GM18868 (cell line): ENCODE measurements at regions not wholly inside any gene's neighbourhood (a gene's known extent, or its start where the extent isn't known, plus 50 kb on each side); places are given as distances from the start of the nearest gene placed in this dataset.
A peak's percentile ranks its signal among the peaks of the same experiment; 100 is the strongest.
"Not testable (repeated sequence)": the region's sequence is repeated elsewhere in the genome, so short reads cannot be mapped to it uniquely, and the experiment has no call there.

Experiments used
- ATAC-seq: cut with Tn5 transposase; IDR thresholded peaks from one replicate; pipeline ENCODE4 v1.9.1; 2021; ENCODE audit warnings: mild to moderate bottlenecking, moderate library complexity; ENCODE audit not compliant: unreplicated experiment

DNA sequence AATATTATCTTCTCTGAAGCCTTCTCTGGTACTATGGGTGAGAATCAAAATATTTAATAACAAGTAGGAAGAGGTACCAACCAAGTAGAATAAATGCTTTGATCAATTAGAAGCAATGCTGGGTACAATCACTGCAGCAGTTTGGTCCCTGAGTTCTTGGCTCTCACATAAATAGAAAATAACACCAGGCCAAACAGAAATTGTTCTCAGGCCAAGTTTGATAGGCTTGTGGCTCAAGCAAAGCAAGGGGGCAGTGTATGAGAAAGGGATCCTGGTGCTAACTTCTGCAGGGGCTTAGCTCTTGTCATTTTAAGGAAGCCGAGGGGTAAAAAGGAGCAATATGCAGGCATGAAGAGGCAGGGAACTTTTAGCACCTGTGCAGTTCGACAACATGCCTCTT is 146.8 kb upstream of the TMEM229A start:
- no peak for ATAC-seq

DNA sequence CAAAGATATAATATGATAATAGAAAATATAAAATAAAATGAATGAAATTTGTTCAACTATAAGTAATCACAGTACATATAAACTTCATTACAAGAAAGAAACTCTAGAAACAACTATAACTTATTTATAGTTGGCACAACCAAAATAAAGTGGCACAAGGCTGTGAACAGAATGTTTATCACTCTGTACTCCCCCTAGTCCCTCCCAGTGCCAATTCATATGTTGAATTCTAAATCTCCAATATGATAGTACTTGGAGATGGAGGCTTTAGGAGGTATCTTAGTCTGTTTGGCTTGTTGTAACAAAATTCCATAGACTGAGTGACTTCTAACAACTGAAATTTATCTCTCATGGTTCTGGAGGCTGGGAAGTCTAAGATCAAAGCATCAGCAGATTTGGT is 145.0 kb upstream of the TMEM229A start:
- ATAC-seq: no peak

DNA sequence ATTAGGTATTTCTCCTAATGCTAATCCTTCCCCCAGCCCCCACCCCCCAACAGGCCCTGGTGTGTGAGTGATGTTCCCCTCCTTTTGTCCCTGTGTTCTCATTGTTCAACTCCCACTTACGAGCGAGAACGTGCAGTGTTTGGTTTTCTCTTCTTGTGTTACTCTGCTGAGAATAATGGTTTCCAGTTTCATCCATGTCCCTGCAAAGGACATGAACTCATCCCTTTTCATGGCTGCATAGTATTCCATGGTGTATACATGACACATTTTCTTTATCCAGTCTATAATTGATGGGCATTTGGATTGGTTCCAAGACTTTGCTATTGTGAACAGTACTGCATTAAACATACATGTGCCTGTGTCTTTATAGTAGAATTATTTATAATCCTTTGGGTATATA is 138.9 kb upstream of the TMEM229A start:
- ATAC-seq: not testable (repeated sequence)

DNA sequence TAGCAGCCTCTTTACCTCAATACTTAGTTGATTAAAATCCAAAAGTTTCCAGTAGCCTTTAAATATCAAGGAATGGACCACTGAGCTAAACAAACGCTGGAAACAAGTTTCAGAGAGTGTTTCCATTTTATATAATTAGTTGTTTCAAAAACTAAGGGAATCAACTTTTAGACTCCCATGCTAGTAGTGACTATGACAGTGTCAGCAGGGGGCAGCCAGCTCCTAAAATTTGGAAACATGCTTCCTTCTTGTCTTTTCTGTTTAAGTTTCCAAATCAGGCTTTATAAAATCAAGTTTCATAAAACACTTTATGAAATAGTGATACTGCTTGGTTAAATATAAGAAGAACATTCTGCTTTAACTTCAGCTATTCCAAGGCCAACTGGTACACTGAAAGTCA is 138.2 kb upstream of the TMEM229A start:
- ATAC-seq: no peak

DNA sequence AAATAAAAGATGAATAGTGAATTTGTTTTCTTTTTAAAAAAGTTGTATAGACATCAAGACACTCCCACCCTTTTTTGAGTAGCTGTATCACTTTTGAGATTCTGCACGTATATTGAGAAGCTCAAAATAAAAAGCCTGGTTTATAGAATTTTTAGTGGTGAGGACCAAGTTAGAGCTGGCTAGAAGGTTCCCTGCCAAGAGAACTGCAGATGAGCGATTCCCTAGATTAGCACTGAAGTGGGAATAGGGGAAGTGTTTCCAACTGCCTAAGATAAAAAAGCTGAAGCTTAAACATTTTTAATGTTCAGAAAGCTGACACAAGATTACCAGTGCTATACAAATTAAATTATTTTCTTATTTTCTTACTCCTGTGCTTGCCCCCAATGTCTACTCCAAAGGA is 135.7 kb upstream of the TMEM229A start:
- ATAC-seq: no peak

GRCh38 chr7:124162667-124163066 is 129.8 kb upstream of the TMEM229A start:
- ATAC-seq: no peak

DNA sequence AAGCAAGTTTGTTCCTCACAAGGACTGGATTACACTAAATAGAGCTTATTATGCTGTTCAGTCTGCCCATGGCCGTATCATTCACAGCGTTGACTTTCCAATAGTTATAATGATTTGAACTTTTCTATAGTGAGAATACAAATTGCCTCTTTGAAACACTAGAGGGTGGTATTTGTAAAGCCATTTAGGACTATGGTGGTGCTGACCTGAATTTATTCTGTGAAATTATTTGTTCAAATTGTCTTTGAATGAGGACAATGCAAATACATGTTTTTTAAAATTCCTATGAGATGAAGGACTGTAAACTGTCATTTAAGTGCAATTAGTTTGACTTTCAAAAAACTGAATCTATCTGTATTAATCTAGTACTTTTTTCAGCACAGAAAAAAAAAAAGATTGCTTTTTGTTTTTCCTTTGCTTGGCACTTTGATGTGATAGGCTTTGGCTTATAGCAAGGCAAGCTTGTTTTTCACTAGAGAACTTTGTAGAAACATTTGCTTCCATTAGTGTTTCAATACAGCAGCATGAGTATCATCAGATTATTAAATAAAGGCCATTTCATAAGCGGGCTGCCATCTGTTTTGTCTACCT is 122.7 kb upstream of the TMEM229A start:
- peak; percentile 82 for ATAC-seq

- peak; percentile 72 for ATAC-seq
Measured at GRCh38 chr7:124152859-124153692, 120.2 kb upstream of the TMEM229A start.

DNA sequence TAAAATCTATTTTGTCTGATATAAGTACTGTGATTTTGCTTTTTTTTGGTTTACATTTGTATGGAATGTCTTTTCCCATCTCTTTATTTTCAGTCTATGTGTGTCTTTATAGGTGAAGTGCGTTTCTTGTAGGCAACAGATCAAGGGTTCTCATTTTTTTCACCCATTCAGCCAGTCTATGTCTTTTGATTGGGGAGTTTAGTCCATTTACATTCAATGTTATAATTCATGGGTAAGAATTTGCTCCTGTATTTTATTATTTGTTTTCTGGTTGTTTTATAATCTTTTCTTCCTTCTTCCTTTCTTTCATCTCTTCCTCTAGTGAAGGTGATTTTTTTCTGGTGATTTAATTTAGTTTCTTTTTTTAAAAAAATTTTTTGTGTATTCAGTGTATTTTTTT is 104.8 kb upstream of the TMEM229A start:
- ATAC-seq: no peak

GRCh38 chr7:124124201-124124600 is 91.3 kb upstream of the TMEM229A start:
- no peak for ATAC-seq

DNA sequence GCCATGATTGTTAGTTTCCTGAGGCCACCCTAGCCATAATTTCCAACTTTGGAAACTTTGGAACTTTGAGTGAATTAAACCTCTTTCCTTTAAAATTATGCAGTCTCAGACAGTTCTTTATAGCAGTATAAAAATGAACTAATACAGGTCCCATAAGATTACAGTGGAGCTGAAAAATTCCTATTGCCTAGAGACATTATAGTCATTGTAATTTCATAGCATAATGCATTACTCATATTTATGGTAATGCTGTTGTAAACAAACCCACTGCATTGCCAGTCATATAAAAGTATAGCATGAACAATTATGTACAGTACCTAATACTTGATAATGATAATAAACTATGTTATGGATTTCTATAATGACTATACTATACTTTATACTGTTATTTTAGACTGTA is 88.0 kb upstream of the TMEM229A start:
- ATAC-seq: no peak

DNA sequence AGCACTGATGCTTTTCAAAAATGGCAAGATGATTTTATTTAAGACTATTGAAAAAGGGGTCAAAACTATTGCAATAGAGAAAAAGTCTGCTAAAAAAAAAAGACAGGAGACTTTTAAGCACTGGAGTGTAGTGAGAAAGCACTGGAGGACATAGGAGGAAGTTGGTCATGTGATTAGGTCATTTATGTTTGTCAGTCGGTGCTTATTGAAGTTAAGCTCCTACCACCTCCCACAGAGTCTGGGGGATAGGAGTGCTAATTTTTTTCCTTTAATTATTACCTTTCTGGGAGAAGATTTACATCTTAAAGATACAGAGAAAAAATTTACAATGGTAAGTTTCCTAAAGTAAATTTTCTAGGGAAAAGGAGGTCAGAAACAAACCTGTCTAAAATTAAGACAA is 80.2 kb upstream of the TMEM229A start:
- no peak for ATAC-seq

- no peak for ATAC-seq
Measured at GRCh38 chr7:124106575-124106974, 73.7 kb upstream of the TMEM229A start.

- no peak for ATAC-seq
Measured at GRCh38 chr7:124101173-124101768, 68.4 kb upstream of the TMEM229A start.

DNA sequence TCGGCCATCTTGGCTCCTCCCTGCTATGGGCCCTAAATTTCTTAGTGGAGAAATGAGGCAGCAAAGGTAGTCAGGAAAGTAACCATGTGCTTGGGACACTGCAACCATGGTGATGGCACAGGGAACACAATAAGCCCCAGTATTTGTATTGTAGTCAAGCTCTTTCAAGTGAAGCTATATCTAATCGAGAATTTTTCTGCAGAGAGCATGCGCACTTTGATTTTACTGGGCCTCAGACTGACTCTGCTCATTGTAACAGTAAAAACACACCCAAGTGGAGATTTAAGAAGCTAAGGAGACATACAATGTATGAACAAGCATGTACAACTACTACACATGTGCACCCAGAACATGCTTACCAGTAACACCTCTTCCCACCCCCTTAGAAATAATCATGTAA is 67.3 kb upstream of the TMEM229A start:
- ATAC-seq: no peak

GRCh38 chr7:124099585-124099984 is 66.7 kb upstream of the TMEM229A start:
- not testable (repeated sequence) for ATAC-seq

DNA sequence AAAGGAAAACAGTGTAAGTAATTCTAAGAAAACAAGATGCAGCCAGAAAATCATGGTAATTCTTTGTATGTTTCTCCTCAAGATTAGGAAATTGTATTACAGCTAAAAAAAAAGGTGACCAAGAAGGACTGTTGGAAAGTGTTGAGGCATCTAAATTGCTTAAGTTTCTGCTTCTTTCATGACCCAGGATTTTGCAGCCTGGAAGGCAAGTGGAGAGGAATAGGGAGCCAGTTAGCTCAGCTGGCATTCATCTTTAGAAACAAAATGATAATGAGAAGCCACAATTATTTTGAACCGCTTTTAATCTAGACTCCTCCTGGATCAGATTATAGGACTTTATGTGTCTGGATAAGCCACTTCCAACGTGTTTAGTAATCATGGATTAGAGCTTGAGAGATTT is 56.8 kb upstream of the TMEM229A start:
- ATAC-seq: no peak

GRCh38 chr7:124088590-124088989 is 55.7 kb upstream of the TMEM229A start:
- no peak for ATAC-seq

GRCh38 chr7:124086843-124087242 is 54.0 kb upstream of the TMEM229A start:
- no peak for ATAC-seq

DNA sequence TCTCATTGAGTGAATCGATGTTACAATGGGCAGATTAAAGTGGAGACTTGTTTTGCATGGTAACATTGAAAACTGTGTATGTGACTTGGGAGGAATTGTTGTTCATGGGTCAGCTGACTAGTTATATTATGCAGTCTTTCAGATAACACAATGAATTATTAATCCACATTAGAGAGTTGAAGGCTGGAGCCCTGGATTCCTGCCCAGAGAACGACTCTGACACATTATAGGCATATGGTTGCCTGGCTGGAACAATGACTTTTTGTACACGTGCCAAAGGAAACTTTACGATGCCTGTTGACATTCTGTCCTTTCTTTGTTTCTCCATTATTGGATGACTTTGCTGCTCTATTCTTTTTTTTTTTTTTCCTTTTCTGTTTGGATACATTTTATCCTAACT is 52.3 kb upstream of the TMEM229A start:
- ATAC-seq: no peak

- ATAC-seq: no peak
Measured at GRCh38 chr7:124084024-124084423, 51.2 kb upstream of the TMEM229A start.
